Ascending aorta (tissue), 2 donors: ENCODE measurements at regions not wholly inside any gene's neighbourhood (a gene's known extent, or its start where the extent isn't known, plus 50 kb on each side); places are given as distances from the start of the nearest gene placed in this dataset.

Experiments used
- DNase-seq, 2 donors: peaks; one replicate each; pipeline ENCODE4 v3.0.0-alpha.2; 2019; ENCODE audit warnings: low spot score in 2 of 2
- H3K27ac ChIP-seq, 2 donors: fragments of 200-600 bp; sonication (generic); one replicate each; pipeline ENCODE4 v1.5.1; 2016 to 2017; ENCODE audit warnings: mild to moderate bottlenecking in 1 of 2
- H3K27me3 ChIP-seq: fragments of 200-600 bp; sonication (generic); one replicate; pipeline ENCODE4 v1.5.1; 2017
- H3K36me3 ChIP-seq, 2 donors: fragments of 200-600 bp; sonication (generic); one replicate each; pipeline ENCODE4 v1.5.1; 2016
- H3K4me1 ChIP-seq, 2 donors: fragments of 200-600 bp; sonication (generic); one replicate each; pipeline ENCODE4 v1.5.1; 2016 to 2017; ENCODE audit warnings: mild to moderate bottlenecking in 1 of 2
- H3K4me3 ChIP-seq, 2 donors: fragments of 200-600 bp; sonication (generic); one replicate each; pipeline ENCODE4 v1.5.1; 2016 to 2017; ENCODE audit warnings: mild to moderate bottlenecking in 1 of 2
- H3K9me3 ChIP-seq, 2 donors: fragments of 200-600 bp; sonication (generic); one replicate each; pipeline ENCODE4 v1.5.1; 2016
- CTCF ChIP-seq, 3 experiments: fragments of 200-600 bp in 2 of 3; fragments of 450-650 bp in 1 of 3; sonication (generic) in 2 of 3; IDR thresholded peaks; one replicate each; pipeline ENCODE4 v1.5.1; 2016 to 2019; ENCODE audit warnings: antibody characterized with exemption in 3 of 3, mild to moderate bottlenecking in 1 of 3, moderate library complexity in 1 of 3
- intact Hi-C: fragments of 100-400 bp; cut with DNase I; formaldehyde crosslinking; loops from one replicate; pipeline ENCODE4 v1.15.1; 2023

GRCh38 chr20:16942756-16943155 is 194.6 kb downstream of the OTOR start:
- Histone ChIP-seq H3K4me1 (no peaks in the 10 kb centered on the region), H3K27ac (no peak overlapping the region), H3K36me3 (no peaks in the 10 kb centered on the region), H3K4me3 (no peak overlapping the region), H3K9me3 (no peaks in the 10 kb centered on the region), H3K27me3 (no peaks in the 10 kb centered on the region)
- TF ChIP-seq CTCF (IDR thresholded peaks at IDR 0.05) = no peak
- intact Hi-C loops = no loop called here
- DNase-seq = no peak

GRCh38 chr20:16944745-16945144 is 196.6 kb downstream of the OTOR start:
- no peaks in the 10 kb centered on the region for H3K4me1 ChIP-seq
- TF ChIP-seq CTCF (IDR thresholded peaks at IDR 0.05) = no peak
- DNase-seq = no peak
- no peaks in the 10 kb centered on the region for H3K36me3 ChIP-seq
- H3K27me3 ChIP-seq = no peaks in the 10 kb centered on the region
- H3K9me3 ChIP-seq = no peaks in the 10 kb centered on the region
- H3K4me3 ChIP-seq = no peak overlapping the region
- no peak overlapping the region for H3K27ac ChIP-seq
- intact Hi-C loops = no loop called here

- H3K4me3 ChIP-seq = no peak overlapping the region
- no peak for TF ChIP-seq CTCF (IDR thresholded peaks at IDR 0.05)
- H3K27ac ChIP-seq = no peak overlapping the region
- no peaks in the 10 kb centered on the region for H3K36me3 ChIP-seq
- no peaks in the 10 kb centered on the region for H3K27me3 ChIP-seq
- H3K4me1 ChIP-seq = no peaks in the 10 kb centered on the region
- intact Hi-C loops = no loop called here
- no peaks in the 10 kb centered on the region for H3K9me3 ChIP-seq
- no peak for DNase-seq
These were observed 197.5 kb downstream of the OTOR start for GRCh38 chr20:16945619-16946018.

- no peaks in the 10 kb centered on the region for H3K4me1 ChIP-seq
- no peaks in the 10 kb centered on the region for H3K27me3 ChIP-seq
- no peaks in the 10 kb centered on the region for H3K9me3 ChIP-seq
- H3K4me3 ChIP-seq = no peak overlapping the region
- no peaks in the 10 kb centered on the region for H3K36me3 ChIP-seq
- no peak for TF ChIP-seq CTCF (IDR thresholded peaks at IDR 0.05)
- intact Hi-C loops = no loop called here
- no peak overlapping the region for H3K27ac ChIP-seq
- no peak for DNase-seq
These were observed 197.9 kb downstream of the OTOR start for GRCh38 chr20:16946097-16946496.

GRCh38 chr20:16947479-16947878 is 199.3 kb downstream of the OTOR start:
- Histone ChIP-seq H3K9me3 (no peaks in the 10 kb centered on the region), H3K27ac (no peak overlapping the region), H3K4me1 (no peaks in the 10 kb centered on the region), H3K27me3 (no peaks in the 10 kb centered on the region), H3K36me3 (no peaks in the 10 kb centered on the region), H3K4me3 (no peak overlapping the region)
- DNase-seq = no peak
- no peak for TF ChIP-seq CTCF (IDR thresholded peaks at IDR 0.05)
- intact Hi-C loops = no loop called here

- DNase-seq = no peak
- Histone ChIP-seq H3K27ac (no peak overlapping the region), H3K36me3 (no peaks in the 10 kb centered on the region), H3K9me3 (no peaks in the 10 kb centered on the region), H3K4me3 (no peak overlapping the region), H3K4me1 (peaks cover 0 to 3% of the 10 kb centered on the region in 2 donors), H3K27me3 (no peaks in the 10 kb centered on the region)
- TF ChIP-seq CTCF (IDR thresholded peaks at IDR 0.05) = no peak
- intact Hi-C loops = no loop called here
These were observed 203.7 kb downstream of the OTOR start for GRCh38 chr20:16951876-16952275.
